Vagina (tissue), 2 donors: ENCODE measurements at regions not wholly inside any gene's neighbourhood (a gene's known extent, or its start where the extent isn't known, plus 50 kb on each side); places are given as distances from the start of the nearest gene placed in this dataset.
"Not testable (repeated sequence)": the region's sequence is repeated elsewhere in the genome, so short reads cannot be mapped to it uniquely, and the experiment has no call there.

ENCODE experiments used
- DNase-seq, 2 donors: peaks; one replicate each; pipeline ENCODE4 v3.0.0-alpha.2; 2017; ENCODE audit errors: extremely low spot score in 2 of 2
- H3K27ac ChIP-seq: fragments of 200-600 bp; sonication (generic); one replicate; pipeline ENCODE4 v1.5.1; 2019
- H3K27me3 ChIP-seq: fragments of 200-600 bp; sonication (generic); one replicate; pipeline ENCODE4 v1.5.1; 2019
- H3K36me3 ChIP-seq, 2 donors: fragments of 200-600 bp; sonication (generic); one replicate each; pipeline ENCODE4 v1.5.1; 2017 to 2019
- H3K4me1 ChIP-seq: fragments of 200-600 bp; sonication (generic); one replicate; pipeline ENCODE4 v1.5.1; 2019
- H3K4me3 ChIP-seq, 2 donors: fragments of 200-600 bp; sonication (generic); 1 replicate in 1 of 2; 2 replicates in 1 of 2; pipeline ENCODE4 v1.5.1; 2016 to 2019
- H3K9me3 ChIP-seq: fragments of 200-600 bp; sonication (generic); one replicate; pipeline ENCODE4 v1.5.1; 2019
- POLR2A ChIP-seq, 2 donors: fragments of 450-650 bp; IDR thresholded peaks; one replicate each; pipeline ENCODE4 v1.6.1; 2017; ENCODE audit warnings: antibody characterized with exemption in 2 of 2, mild to moderate bottlenecking in 2 of 2, moderate library complexity in 2 of 2
- POLR2AphosphoS5 ChIP-seq, 2 donors: sonication (generic); formaldehyde crosslinking; IDR thresholded peaks; one replicate each; pipeline ENCODE4 v1.9.0; 2017; ENCODE audit warnings: antibody characterized with exemption in 2 of 2, mild to moderate bottlenecking in 2 of 2, low read depth in 1 of 2; ENCODE audit not compliant: insufficient read depth in 1 of 2
- intact Hi-C: fragments of 100-400 bp; cut with DNase I; formaldehyde crosslinking; loops from one replicate; pipeline ENCODE4 v1.15.1; 2023
- TF ChIP-seq, protein P1 (sequence below), 3 experiments: fragments of 450-650 bp in 2 of 3; fragments of 200-600 bp in 1 of 3; sonication (generic) in 1 of 3; IDR thresholded peaks; one replicate each; pipeline ENCODE4 v1.5.1; 2017 to 2019; ENCODE audit warnings: antibody characterized with exemption in 3 of 3, mild to moderate bottlenecking in 2 of 3, moderate library complexity in 2 of 3

DNA sequence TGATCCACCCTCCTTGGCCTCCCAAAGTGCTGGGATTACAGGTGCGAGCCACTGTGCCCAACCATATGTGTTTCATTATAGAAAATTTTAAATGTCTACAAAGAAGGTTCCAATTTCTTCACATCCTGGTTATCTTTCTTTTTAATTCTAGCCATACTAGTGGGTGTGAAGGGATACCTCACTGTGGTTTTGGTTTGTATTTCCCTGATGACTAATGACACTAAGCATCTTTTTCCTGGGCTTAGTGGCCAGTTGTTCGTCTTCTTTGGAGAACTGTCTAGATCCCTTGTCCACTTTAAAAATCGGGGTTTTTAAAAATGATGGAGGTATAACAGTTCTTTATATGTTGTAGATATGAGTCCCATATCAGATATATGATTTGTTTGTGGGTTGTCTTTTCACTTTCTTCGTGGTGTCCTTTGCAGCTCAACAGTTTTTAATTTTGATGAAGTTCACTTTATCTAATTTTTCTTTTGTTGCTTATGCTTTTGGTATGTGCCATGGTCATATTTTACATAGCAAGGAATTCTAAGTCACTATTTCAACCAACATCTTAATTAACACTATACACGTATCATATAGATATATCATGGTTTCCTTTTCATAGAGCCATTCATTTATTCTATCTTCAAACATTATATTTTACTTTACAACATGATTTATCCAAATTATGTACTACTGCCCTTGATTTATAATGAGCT, 135.0 kb upstream of the RIOK3 start:
- DNase-seq, result no peak
- H3K9me3 ChIP-seq, result no peaks in the 10 kb centered on the region
- H3K36me3 ChIP-seq, result no peaks in the 10 kb centered on the region
- H3K4me1 ChIP-seq, result peaks cover 4% of the 10 kb centered on the region
- H3K4me3 ChIP-seq, result no peak overlapping the region
- TF ChIP-seq POLR2AphosphoS5 (IDR thresholded peaks at IDR 0.05; ENCODE audit: insufficient read depth in 1 of 2, low read depth in 1 of 2), result no peak
- H3K27me3 ChIP-seq, result no peaks in the 10 kb centered on the region
- no peak overlapping the region for H3K27ac ChIP-seq
- intact Hi-C loops, result no loop called here

DNA sequence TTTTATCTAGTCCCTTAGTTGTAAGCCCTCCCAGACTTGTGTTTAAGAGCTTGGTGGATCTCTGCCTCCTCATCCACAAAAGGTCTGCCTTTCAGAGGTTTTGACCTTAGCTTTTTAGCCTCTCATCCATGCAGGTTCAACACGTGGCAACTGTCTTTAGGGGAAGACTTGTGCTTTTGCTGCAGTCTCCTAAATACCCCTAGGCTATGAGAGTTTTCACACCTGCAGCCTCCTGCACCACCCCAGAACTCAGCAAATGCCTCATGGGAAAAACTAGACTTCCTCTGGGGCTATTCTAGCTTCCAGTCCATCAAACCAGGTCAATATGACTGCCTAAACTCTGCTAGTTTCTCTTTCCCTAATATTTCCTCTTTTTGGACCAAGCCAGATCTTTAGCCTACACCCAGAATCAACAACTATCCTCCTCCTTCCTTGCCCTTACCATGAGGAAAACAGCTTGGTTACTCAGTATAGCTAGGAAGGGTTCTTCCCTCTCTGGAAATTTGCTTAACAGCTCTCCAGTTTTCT, 132.3 kb upstream of the RIOK3 start:
- intact Hi-C loops, result no loop called here
- TF ChIP-seq POLR2AphosphoS5 (IDR thresholded peaks at IDR 0.05; ENCODE audit: insufficient read depth in 1 of 2, low read depth in 1 of 2), result no peak
- TF ChIP-seq, protein P1, sequence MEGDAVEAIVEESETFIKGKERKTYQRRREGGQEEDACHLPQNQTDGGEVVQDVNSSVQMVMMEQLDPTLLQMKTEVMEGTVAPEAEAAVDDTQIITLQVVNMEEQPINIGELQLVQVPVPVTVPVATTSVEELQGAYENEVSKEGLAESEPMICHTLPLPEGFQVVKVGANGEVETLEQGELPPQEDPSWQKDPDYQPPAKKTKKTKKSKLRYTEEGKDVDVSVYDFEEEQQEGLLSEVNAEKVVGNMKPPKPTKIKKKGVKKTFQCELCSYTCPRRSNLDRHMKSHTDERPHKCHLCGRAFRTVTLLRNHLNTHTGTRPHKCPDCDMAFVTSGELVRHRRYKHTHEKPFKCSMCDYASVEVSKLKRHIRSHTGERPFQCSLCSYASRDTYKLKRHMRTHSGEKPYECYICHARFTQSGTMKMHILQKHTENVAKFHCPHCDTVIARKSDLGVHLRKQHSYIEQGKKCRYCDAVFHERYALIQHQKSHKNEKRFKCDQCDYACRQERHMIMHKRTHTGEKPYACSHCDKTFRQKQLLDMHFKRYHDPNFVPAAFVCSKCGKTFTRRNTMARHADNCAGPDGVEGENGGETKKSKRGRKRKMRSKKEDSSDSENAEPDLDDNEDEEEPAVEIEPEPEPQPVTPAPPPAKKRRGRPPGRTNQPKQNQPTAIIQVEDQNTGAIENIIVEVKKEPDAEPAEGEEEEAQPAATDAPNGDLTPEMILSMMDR (IDR thresholded peaks at IDR 0.05), result no peak
- no peak for TF ChIP-seq POLR2A (IDR thresholded peaks at IDR 0.05)

DNA sequence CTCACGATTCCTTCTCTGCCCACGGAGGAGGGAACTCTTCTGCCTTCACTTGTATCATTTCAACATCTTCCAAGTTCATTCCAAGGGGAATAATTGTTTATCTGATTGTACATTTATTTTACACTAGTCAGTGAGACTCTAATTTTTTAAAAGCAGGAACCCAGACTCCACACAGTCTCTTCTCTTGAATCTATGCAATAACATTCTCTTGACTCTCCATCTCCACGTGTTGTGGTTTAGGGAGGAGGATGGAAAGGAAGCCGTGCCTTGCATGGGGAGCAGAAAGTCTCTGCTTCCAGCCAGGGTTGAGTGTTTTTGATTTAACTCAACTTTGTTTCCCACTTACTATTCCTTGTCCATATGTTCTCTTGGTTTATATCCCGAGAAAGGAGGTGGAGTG, 131.1 kb upstream of the RIOK3 start:
- no peak for TF ChIP-seq POLR2AphosphoS5 (IDR thresholded peaks at IDR 0.05; ENCODE audit: insufficient read depth in 1 of 2, low read depth in 1 of 2)
- TF ChIP-seq POLR2A (IDR thresholded peaks at IDR 0.05), result no peak
- TF ChIP-seq, protein P1 (IDR thresholded peaks at IDR 0.05), result no peak
- Histone ChIP-seq H3K27me3 (no peaks in the 10 kb centered on the region), H3K36me3 (no peaks in the 10 kb centered on the region), H3K27ac (no peak overlapping the region), H3K4me3 (no peak overlapping the region), H3K9me3 (no peaks in the 10 kb centered on the region), H3K4me1 (peaks cover 7% of the 10 kb centered on the region)
- intact Hi-C loops, result no loop called here
- DNase-seq, result peak in 1 of 2 donors; percentile 25

More for the DNA sequence above, 132.3 kb upstream of the RIOK3 start:
- DNase-seq, result peak in 1 of 2 donors; percentile 18
- no peaks in the 10 kb centered on the region for H3K36me3 ChIP-seq
- H3K4me3 ChIP-seq, result no peak overlapping the region
- H3K27me3 ChIP-seq, result no peaks in the 10 kb centered on the region
- H3K4me1 ChIP-seq, result peaks cover 7% of the 10 kb centered on the region
- no peaks in the 10 kb centered on the region for H3K9me3 ChIP-seq
- H3K27ac ChIP-seq, result no peak overlapping the region

DNA sequence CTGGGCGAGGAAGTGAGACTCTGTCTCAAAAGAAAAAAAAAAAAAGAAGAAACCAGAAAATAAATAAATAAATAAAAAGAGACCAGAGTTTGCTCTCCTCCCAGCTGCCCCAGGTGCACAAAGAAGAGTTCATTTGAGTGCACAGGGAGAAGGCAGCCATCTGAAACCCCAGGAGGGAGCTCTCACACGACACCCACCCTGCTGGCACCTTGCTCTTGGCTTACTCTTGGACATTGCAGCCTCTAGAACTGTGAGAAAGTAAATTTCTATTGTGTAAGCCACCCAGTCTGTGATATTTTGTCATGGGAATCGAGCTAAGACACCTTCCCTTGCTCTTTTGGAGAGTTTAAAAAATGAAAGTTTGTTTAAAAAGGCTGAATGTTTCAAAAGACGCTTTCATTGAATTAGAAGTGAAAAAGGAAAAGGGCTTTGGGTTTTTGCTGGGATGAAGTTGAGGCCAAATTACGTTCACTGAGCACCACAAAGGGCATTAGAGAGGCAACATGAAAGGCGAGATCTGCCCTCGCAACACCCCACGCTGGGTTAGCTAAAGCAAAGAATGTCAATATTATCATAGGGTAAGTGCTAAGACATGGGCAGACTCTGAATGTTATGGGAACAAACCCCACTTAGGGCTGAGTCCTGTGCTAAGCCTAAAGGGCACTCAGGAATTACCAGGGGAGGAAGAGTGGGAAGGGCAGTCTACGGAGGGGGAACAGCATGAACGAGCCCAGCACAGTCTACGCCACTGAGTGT, 128.9 kb upstream of the RIOK3 start:
- no peak overlapping the region for H3K27ac ChIP-seq
- H3K4me1 ChIP-seq, result peaks cover 7% of the 10 kb centered on the region
- H3K9me3 ChIP-seq, result no peaks in the 10 kb centered on the region
- H3K27me3 ChIP-seq, result no peaks in the 10 kb centered on the region
- peak in 1 of 2 donors; percentile 40 for DNase-seq
- TF ChIP-seq, protein P1 (IDR thresholded peaks at IDR 0.05), result no peak
- TF ChIP-seq POLR2A (IDR thresholded peaks at IDR 0.05) (no peak), POLR2AphosphoS5 (IDR thresholded peaks at IDR 0.05; ENCODE audit: insufficient read depth in 1 of 2, low read depth in 1 of 2) (no peak)
- no peaks in the 10 kb centered on the region for H3K36me3 ChIP-seq
- no peak overlapping the region for H3K4me3 ChIP-seq
- intact Hi-C loops, result no loop called here

DNA sequence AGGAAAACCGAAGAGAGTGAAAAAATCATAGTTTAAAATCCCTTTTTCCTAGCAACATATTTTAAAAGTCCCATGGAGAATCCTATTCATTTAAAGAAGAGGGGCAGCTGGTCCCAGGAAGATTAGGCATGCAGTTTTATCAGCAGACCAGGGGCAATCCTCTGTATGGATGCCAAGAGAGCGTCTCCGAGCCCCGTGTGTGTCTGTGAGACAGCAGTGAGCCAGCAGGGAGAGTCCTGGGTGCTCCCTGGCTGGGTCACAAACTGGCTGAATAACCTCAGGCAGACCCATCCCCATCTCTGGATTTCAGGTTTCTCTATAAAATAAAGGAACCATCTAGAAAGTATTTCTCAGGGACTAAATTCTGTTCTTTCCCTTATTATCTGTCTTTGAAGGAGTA, 128.2 kb upstream of the RIOK3 start:
- DNase-seq, result peak in 1 of 2 donors; percentile 42
- intact Hi-C loops, result no loop called here
- Histone ChIP-seq H3K4me3 (no peak overlapping the region), H3K36me3 (no peaks in the 10 kb centered on the region), H3K27ac (no peak overlapping the region), H3K27me3 (no peaks in the 10 kb centered on the region), H3K9me3 (no peaks in the 10 kb centered on the region), H3K4me1 (peaks cover 7% of the 10 kb centered on the region)
- TF ChIP-seq, protein P1 (IDR thresholded peaks at IDR 0.05), result no peak
- TF ChIP-seq POLR2A (IDR thresholded peaks at IDR 0.05) (no peak), POLR2AphosphoS5 (IDR thresholded peaks at IDR 0.05; ENCODE audit: insufficient read depth in 1 of 2, low read depth in 1 of 2) (no peak)

DNA sequence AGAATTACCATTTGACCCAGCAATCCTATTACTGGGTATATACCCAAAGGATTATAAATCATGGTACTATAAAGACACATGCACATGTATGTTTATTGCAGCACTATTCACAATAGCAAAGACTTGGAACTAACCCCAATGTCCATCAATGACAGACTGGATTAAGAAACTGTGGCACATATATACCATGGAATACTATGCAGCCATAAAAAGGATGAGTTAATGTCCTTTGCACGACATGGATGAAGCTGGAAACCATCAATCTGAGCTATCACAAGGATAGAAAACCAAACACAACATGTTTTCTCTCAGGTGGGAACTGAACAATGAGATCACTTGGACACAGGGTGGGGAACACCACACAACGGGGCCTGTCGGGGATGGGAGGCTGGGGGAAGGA, 123.4 kb upstream of the RIOK3 start:
- H3K4me1 ChIP-seq, H3K9me3 ChIP-seq, H3K27me3 ChIP-seq, intact Hi-C loops, H3K27ac ChIP-seq, H3K4me3 ChIP-seq, H3K36me3 ChIP-seq, DNase-seq: not testable (repeated sequence)
